ENCODE measurements at regions not wholly inside any gene's neighbourhood (a gene's known extent, or its start where the extent isn't known, plus 50 kb on each side); places are given as distances from the start of the nearest gene placed in this dataset.

- no TSS peak for BruUV-seq (replicated peaks)
- no peaks in the 10 kb centered on the region for H3K27me3 ChIP-seq (ENCODE audit: insufficient read depth, low read length)
- TF ChIP-seq POLR2AphosphoS5 (IDR thresholded peaks at IDR 0.05; ENCODE audit: low read depth, low read length) (no peak), ZFX (IDR thresholded peaks at IDR 0.05) (no peak), MAX (IDR thresholded peaks at IDR 0.05) (no peak), JUND (IDR thresholded peaks at IDR 0.05) (no peak), CEBPB (IDR thresholded peaks at IDR 0.05; ENCODE audit: low read depth) (no peak), ELF1 (IDR thresholded peaks at IDR 0.05; ENCODE audit: borderline replicate concordance, low read depth) (no peak), SIN3A (IDR thresholded peaks at IDR 0.05; ENCODE audit: low read depth) (no peak), RAD21 (IDR thresholded peaks at IDR 0.05; ENCODE audit: low read depth) (no peak), SRF (IDR thresholded peaks at IDR 0.05; ENCODE audit: low read depth) (no peak), FOSL1 (IDR thresholded peaks at IDR 0.05; ENCODE audit: low read depth) (no peak)
- H3K4me1 ChIP-seq (ENCODE audit: control insufficient read depth in 1 of 2, insufficient read depth in 2 of 2, low read length in 2 of 2) = no peaks in the 10 kb centered on the region
- H3K4me2 ChIP-seq (ENCODE audit: low read length) = no peak overlapping the region
- ATAC-seq = no peak
- ChIA-PET RAD21 (ENCODE audit: low non-redundant PET in 1 of 2, low total read pairs in 2 of 2, uncharacterized antibody in 2 of 2, unreplicated experiment in 2 of 2) (no interaction called here), CTCF (interaction anchor here (2.1 kb wide), 1 partner anchor 13 kb away, joined by 5 read pairs; no protein-coding TSS in a partner anchor), POLR2A (no interaction called here)
- intact Hi-C loops (cut with micrococcal nuclease) = no loop called here
- H3K9me3 ChIP-seq (ENCODE audit: control insufficient read depth in 1 of 2, insufficient read depth in 1 of 2, low read depth in 1 of 2, low read length in 2 of 2) = no peaks in the 10 kb centered on the region
- no peaks in the 10 kb centered on the region for H3K36me3 ChIP-seq (ENCODE audit: control insufficient read depth in 1 of 2, insufficient read depth in 2 of 2, low read length in 2 of 2)
- no peaks in the 10 kb centered on the region for H3K9me2 ChIP-seq (ENCODE audit: insufficient read depth)
- DNase-seq (ENCODE audit: low read depth, low spot score) = no peak
- H3K9ac ChIP-seq (ENCODE audit: low read length) = no peak overlapping the region
- no peak overlapping the region for H3K4me3 ChIP-seq (replicated peaks in 1 of 2; ENCODE audit: low read depth in 1 of 2, low read length in 2 of 2)
- H3K27ac ChIP-seq (ENCODE audit: low read depth, low read length) = no peak overlapping the region
- H3K79me2 ChIP-seq (ENCODE audit: insufficient read depth, low read length) = no peaks in the 10 kb centered on the region
- H4K20me1 ChIP-seq (ENCODE audit: insufficient read depth) = no peaks in the 10 kb centered on the region
- H2AFZ ChIP-seq (ENCODE audit: low read depth, low read length, poor library complexity, severe bottlenecking) = no peak overlapping the region
Observed at GRCh38 chr6:113293423-113293740, 563.8 kb upstream of the MARCKS start.

GRCh38 chr6:113299531-113299930, 557.6 kb upstream of the MARCKS start:
- ATAC-seq (no peak), DNase-seq (ENCODE audit: low read depth, low spot score) (no peak)
- H3K27me3 ChIP-seq (ENCODE audit: insufficient read depth, low read length) = no peaks in the 10 kb centered on the region
- no peak overlapping the region for H3K4me3 ChIP-seq (replicated peaks in 1 of 2; ENCODE audit: low read depth in 1 of 2, low read length in 2 of 2)
- H3K9me2 ChIP-seq (ENCODE audit: insufficient read depth) = no peaks in the 10 kb centered on the region
- no peaks in the 10 kb centered on the region for H3K36me3 ChIP-seq (ENCODE audit: control insufficient read depth in 1 of 2, insufficient read depth in 2 of 2, low read length in 2 of 2)
- intact Hi-C loops (cut with micrococcal nuclease) = no loop called here
- CTCF ChIA-PET = no interaction called here
- BruUV-seq (replicated peaks) = no TSS peak
- H4K20me1 ChIP-seq (ENCODE audit: insufficient read depth) = no peaks in the 10 kb centered on the region
- H3K9me3 ChIP-seq (ENCODE audit: control insufficient read depth in 1 of 2, insufficient read depth in 1 of 2, low read depth in 1 of 2, low read length in 2 of 2) = no peaks in the 10 kb centered on the region
- POLR2A ChIA-PET = no interaction called here
- no peaks in the 10 kb centered on the region for H3K79me2 ChIP-seq (ENCODE audit: insufficient read depth, low read length)
- RAD21 ChIA-PET (ENCODE audit: low non-redundant PET in 1 of 2, low total read pairs in 2 of 2, uncharacterized antibody in 2 of 2, unreplicated experiment in 2 of 2) = no interaction called here
- H3K27ac ChIP-seq (ENCODE audit: low read depth, low read length) = no peak overlapping the region
- no peaks in the 10 kb centered on the region for H3K4me1 ChIP-seq (ENCODE audit: control insufficient read depth in 1 of 2, insufficient read depth in 2 of 2, low read length in 2 of 2)
- no peak overlapping the region for H2AFZ ChIP-seq (ENCODE audit: low read depth, low read length, poor library complexity, severe bottlenecking)
- H3K9ac ChIP-seq (ENCODE audit: low read length) = no peak overlapping the region
- H3K4me2 ChIP-seq (ENCODE audit: low read length) = no peak overlapping the region
- no peak for TF ChIP-seq ZFX (IDR thresholded peaks at IDR 0.05)
- no peak for TF ChIP-seq EZH2phosphoT487 (IDR thresholded peaks at IDR 0.05; ENCODE audit: borderline replicate concordance)
- no peak for TF ChIP-seq SIN3A (IDR thresholded peaks at IDR 0.05; ENCODE audit: low read depth)
- no peak for TF ChIP-seq POLR2AphosphoS5 (IDR thresholded peaks at IDR 0.05; ENCODE audit: low read depth, low read length)
- no peak for TF ChIP-seq ZNF274 (IDR thresholded peaks at IDR 0.05; ENCODE audit: low read depth, low read length)
- no peak for TF ChIP-seq ATF3 (IDR thresholded peaks at IDR 0.05)
- no peak for TF ChIP-seq RAD21 (IDR thresholded peaks at IDR 0.05; ENCODE audit: low read depth)
- TF ChIP-seq SP1 (IDR thresholded peaks at IDR 0.05; ENCODE audit: low read depth) = no peak
- no peak for TF ChIP-seq SRF (IDR thresholded peaks at IDR 0.05; ENCODE audit: low read depth)
- TF ChIP-seq POLR2A (IDR thresholded peaks at IDR 0.05; ENCODE audit: borderline replicate concordance, extremely low read depth, insufficient read depth, insufficient read length) = no peak
- TF ChIP-seq CTCF (IDR thresholded peaks at IDR 0.05 in 2 of 3, conservative IDR thresholded peaks at IDR 0.05 in 1 of 3; ENCODE audit: borderline replicate concordance in 1 of 3, insufficient read depth in 1 of 3, low read depth in 2 of 3, low read length in 2 of 3) = no peak
- no peak for TF ChIP-seq EZH2 (IDR thresholded peaks at IDR 0.05)
- no peak for TF ChIP-seq JUND (IDR thresholded peaks at IDR 0.05)
- no peak for TF ChIP-seq YY1 (IDR thresholded peaks at IDR 0.05; ENCODE audit: extremely low read depth, insufficient replicate concordance, low read depth, low read length)
- no peak for TF ChIP-seq EGR1 (IDR thresholded peaks at IDR 0.05; ENCODE audit: low read depth)
